ENCODE measurements at regions not wholly inside any gene's neighbourhood (a gene's known extent, or its start where the extent isn't known, plus 50 kb on each side); places are given as distances from the start of the nearest gene placed in this dataset.
"Not testable (repeated sequence)": the region's sequence is repeated elsewhere in the genome, so short reads cannot be mapped to it uniquely, and the experiment has no call there.

DNA sequence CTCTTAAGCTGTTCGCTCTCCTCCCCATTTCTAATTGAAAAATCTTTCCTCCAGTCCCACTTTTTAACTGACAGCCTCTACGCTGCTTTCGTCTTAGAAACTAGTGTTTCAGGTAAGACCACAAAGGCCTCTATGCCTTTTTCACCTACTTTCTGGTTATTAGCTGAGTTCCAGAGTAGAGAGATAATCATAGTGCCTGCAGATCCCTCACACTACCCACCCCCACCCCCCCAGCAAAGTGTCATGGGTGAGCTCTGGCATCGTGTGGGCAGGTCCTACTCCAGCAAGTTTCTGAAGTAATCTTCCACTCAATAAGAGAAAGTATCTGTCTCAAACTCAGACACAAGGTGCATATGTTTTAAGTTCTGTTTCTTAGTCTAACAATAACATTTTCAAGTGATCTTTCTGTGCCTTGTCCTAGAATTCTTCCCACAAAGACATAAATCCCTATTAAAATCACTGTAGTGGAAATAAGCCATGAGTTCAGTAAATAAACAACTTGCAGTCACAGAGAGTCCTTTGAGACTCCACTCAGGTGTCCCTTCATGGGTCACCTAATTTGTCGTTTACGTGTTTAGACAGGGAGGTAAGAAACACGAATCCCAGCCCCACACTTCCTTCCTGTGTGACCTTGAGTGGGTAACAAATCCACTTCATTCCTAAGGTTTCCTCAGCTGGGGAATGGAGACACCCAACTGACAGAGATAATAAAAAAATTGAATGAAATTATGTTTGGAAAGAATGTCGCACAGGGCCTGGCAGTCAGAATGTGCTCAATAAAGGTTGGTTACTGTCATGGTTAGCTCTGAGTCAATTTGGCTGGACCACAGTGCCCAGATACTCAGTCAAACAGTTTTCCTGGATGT, 228.9 kb upstream of the CAND1 start:
- no peak for DNase-seq (ENCODE audit: low read depth)

DNA sequence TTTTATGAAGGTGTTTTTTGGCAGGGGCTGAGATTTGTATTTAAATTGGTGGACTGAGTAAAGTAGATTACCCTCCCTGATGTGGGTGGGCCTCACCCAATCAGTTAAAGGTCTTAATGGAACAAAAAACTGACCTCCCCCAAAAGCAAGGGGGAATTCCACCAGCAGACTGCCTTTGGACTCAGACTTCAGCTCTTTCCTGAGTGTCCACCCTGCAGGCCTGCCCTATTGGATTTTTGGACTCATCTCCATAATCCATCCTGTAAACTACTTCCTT, 228.4 kb upstream of the CAND1 start:
- DNase-seq (ENCODE audit: low read depth): no peak

DNA sequence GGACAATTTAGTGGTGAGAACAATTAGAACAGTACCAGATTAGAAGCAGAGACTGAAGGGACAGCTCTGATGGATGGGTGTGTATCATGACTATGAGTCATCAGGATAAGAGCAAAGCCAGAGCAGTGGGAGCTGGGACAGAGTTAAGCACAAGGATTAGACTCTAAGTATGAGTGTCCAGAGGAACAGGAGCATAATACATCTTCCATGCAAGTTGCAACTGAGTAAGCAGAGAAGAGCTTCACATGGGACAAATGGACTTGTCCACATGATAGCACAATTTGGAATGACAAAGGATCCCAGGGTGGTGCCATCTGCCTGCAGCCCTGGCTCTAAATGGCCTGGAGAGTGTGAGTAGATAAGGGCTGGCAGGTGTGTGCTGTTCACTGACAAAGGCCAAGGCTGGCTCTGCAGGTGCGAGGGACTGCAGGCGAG, 226.4 kb upstream of the CAND1 start:
- no peak for DNase-seq (ENCODE audit: low read depth)

DNA sequence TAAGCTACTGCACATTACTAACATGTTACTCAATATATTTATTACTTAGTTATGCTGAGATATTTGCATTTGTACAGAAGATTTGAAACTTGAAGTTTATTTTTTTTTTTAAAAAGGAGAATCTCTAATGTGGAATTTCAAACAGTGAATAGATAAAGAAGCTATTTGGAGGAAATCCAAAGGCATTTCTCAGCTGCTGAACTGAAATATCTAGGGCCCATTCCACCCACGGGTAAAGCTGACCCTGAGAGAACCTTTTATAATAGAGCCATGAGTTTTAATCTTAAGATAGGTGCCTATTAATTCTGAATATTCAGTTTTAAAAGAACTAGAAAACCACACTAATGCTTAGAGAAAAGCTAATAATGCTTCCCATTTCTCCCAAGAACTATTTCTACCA, 225.4 kb upstream of the CAND1 start:
- no peak for DNase-seq (ENCODE audit: low read depth)

DNA sequence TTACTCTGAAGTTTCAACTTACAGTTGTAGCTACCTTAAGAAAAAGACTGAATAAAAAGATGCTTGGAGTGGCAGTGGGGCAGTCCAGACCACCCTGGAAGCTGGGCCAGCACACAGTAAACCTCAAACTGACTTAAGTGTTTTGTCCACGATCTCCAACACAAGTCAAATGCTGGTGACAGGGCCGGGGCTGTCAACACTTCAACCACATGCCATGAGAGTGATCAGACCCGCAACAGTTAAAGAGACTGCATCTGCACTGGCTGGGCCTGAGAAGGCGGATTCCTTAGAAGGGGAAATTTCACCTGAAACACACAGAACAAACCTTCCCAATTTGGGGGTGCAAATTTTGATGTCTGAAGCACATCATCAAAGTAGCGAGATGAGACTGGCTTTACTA, 223.5 kb upstream of the CAND1 start:
- no peak for DNase-seq (ENCODE audit: low read depth)

DNA sequence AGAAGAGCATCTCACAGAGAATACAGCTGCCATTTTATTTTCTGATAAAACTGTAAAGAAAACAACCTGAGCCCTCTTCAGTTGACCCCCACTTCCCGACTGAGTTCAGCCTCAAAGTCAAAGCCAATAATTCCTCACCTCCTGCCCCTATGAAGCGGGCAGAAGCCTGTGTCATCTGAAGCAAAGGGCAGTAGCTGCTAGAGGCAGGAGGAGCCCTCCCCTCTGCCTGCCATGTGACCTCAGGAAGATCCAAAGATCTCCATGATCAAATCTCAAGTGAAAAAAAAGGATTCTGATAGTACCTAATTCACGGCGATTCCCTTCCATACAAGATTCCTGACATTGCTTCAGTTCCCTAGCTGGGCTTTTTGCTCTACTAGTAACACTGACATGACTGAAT, 223.1 kb upstream of the CAND1 start:
- DNase-seq (ENCODE audit: low read depth): no peak

DNA sequence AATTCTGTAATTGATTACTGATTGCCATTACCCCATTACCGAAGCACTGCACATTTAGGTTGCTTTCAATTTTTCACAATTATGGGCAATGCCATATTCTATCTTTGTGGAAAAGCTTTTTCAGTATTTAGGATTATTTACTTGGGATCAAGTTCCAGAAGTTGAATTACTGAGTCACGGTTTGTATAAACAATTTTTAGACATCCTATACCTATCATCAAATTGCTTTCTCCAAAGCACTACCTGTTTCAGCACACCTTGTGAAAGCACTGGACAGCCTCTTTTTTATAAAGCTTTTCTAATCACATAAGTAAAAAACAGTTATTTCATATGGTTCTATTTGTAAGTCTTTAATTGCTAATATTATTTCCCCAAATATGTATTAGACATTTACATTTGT, 221.5 kb upstream of the CAND1 start:
- no peak for DNase-seq (ENCODE audit: low read depth)

DNA sequence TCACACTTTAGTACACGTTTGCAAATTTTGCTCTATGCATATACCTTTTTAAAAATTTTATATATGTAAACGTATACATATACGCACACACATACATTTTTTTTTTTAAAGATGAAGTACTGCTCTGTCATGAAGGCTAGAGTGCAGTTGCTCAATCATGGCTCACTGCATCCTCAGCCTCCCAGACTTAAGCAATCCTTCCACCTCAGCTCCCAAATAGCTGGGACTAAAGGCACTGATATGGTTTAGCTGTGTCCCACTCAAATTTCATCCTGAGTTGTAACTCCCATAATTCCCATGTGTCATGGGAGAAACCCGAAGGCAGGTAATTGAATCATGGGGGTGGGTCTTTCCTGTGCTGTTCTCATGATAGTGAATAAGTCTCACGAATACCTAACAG, 220.8 kb upstream of the CAND1 start:
- no peak for DNase-seq (ENCODE audit: low read depth)

DNA sequence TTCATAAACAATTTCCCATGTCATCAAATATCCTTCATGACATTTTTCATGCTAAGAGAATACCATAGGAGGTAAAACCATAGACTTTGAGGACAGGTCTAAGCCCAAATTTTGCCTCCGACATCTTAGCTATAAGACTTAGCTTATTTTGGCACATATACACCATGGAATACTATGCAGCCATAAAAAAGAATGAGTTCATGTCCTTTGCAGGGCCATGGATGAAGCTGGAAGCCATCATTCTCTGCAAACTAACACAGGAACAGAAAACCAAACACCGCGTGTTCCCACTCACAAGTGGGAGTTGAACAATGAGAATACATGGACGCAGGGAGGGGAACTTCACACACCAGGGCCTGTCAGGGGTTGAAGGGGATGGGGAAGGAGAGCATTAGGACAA, 220.0 kb upstream of the CAND1 start:
- DNase-seq (ENCODE audit: low read depth): not testable (repeated sequence)

DNA sequence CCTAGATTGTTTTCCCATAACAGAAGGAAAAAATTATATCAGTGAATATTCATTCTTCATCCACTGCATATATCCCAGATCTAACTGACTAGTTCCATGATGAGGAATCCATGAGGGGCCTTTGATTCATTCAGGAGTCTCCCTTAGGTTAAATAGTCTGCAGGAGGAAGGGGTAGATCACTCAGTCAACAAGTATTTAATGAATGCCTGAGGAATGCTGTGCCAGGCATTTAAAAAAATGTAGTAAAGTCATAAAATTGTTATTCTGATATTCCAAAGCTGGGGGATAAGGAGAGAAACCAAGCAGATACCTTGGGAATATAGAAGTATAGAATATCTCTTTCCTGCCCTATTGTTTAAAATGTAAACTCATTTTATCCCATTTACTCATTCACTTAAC, 216.2 kb upstream of the CAND1 start:
- DNase-seq (ENCODE audit: low read depth): no peak

DNA sequence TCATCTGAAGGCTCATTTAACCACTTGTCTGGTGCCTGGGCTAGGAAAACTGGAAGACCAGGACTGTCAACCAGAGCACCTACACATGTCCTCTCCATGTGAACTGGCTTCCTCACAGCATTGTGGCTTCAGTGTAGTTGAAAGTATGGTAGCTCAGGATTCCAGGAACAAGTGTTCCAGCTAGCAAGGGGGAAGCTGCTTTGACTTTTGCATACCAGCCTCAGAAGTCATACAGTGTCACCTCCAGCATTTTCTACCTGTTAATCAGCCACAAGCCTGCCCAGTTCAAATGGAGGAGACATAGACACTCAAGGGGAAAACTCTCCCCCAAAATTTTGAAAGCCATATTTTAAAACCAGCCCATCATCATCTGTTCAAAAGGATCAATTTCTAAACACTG, 212.8 kb upstream of the CAND1 start:
- no peak for DNase-seq (ENCODE audit: low read depth)

DNA sequence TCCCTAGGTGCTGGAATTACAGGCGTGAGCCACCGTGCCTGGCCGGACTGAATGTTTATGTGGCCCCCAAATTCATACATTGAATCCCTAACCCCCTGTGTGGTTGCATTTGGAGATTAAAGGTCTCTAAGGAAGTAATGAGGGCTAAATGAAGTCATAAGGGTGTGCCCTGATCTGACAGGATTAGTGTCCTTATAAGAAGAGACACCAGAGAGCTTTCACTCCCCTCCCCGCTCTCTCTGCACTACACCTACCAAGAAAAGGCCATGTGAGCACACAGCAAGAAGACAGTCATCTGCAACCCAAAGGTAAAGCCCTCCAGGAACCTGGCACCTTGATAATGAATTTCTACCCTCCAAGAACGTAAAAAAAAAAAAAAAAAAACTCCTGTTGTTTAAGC, 212.1 kb upstream of the CAND1 start:
- DNase-seq (ENCODE audit: low read depth): no peak

DNA sequence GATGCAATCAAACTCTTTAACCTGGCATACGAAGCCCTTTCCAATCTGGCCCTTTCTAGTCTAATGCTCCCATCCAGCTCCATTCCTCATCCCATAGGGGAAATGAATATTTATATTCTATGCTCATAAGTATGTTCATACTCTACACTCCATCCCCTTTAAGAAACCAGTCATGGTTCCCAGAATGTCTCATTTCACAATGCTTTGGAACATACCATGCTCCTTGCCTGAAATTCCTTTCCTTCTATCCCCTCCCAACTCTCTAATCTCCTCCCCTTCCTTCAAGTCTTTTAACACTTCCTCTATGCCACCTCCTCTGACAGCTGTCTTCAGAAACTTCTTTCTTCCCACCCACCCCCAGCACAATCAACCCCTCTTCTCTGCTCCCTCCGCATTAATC, 207.0 kb upstream of the CAND1 start:
- no peak for DNase-seq (ENCODE audit: low read depth)

DNA sequence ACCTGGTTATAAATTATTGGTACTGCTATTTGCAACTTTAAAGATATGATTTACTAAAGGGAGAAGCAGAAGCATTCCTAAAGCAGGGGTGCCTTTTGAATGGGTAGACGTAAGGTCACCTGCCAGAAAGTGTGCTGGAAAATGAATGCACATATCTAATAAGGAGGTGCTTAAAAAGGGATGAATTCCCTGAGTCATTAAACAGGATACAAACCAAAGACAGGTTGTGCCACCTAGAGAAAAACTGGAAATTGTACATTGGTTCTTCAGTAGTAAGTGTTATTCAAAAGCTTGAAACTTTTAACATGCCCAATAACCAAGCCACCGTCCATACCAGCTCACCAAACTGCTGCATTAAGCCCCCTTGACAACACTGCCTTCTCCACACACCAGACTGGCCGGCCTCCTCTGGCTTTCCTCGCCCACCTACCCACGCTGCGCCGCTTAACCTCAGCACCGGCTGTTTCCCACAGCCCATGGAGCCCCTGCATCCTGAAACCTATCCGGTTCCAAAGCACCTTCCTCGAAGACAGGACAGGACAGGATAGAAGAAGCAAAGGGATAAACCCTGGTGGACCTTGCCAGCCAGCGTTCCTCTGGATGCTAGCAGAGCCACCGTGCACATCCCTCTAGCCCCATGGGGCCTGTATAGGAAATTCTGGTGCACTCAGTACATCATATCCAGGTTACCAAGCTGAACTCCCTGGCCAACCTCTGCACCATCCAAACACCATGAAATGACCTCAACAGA, 201.5 kb upstream of the CAND1 start:
- no peak for DNase-seq (ENCODE audit: low read depth)

DNA sequence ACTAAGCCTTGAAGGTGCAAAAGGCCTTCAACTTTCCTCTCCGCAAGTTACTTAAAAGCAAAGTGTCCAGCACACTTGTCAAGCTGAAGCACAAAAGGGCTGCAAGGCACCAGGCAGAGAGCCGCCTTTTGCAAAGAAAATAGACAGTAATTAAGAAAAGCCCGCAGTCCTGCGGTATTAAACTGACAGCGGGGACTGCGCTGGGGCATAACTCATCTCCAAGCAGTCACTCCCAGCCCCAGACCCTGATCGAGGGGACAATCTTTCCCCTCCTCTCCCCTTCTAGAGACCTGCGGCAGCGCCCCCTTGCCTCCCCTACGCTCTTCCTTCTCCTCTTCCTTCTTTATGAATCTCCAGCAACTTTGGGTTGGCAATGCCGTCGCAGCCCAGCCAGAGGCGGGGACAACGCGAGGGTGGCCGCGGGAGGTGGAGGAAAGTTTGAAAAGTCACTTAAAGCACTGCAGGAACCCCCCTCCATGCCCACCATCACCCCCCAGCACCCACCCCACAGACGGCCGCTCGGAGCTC, 200.9 kb upstream of the CAND1 start:
- no peak for DNase-seq (ENCODE audit: low read depth)

DNA sequence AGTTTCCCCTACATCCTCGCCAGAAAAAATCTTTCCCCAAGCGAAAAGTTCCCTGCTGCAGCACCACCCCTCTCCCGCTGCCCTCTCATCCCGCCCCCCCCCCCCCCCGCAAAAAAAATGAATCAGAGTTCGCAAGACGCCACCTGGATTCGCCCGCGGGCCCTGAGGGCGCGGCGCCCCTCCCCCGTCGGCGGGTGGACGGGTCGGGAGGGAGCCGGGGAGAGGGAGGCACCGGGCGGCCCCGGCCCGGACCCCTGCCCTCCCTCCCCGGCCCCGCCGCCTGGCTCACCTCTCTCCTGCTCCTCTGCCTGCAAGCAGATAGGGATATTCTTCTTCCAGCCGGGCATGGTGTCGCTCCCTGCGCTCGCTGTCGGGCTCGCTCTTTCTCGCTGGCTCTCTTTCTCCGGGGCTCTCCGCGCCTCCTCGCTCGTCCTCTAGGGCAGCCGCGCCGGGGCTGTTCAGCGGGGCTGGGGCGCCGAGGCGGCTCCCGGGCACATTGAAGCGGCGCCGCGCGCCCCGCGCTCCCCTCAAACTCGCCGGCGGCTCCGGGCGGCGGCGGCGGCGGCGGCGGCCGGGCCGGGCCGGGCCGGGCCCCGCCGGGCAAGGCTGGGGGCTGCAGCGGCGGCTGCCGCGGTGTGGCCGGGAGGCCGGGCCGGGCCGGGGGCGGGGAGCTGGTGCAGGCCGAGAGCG, 200.3 kb upstream of the CAND1 start:
- no peak for DNase-seq (ENCODE audit: low read depth)

DNA sequence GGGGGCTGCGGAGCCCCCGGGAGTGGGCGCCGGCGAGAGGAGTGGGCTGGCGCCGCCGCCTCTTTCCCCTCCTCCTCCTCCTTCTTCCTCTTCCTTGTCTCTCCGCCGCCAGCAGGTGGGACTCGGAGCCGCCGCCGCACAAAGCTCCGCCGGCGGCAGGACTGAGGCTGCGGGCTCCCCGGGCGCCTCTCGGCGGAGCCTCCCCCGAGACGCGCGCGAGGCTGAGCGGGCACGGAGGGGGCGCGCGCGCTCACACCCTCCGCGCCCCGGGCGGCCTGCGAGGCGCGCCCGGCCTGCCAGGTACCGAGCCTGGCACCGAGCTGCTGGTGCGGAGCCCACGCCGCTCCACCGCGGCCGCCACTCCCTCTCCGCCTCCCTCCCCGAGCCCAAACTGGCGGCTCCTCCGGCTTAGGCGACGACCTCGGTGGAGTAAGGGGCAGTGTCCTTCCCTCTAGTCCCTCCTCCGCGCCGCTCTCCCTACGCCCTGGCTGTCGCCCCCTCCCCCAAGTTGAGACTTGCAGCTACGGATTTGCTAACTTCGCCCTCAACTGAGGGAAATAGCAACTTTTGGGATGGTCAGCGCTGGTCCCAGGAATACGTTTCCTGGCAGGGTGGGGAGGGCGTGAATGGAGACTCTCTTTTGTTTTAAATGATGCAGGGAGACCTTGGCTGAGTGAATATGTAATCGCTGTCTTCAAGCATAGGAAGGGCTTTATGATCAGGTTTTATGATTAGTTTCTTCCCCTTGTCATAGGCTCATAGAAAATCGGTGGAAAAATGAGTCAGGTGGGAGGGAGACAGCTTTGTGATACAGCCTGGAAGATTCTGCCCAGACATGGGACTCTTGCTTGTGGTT, 199.5 kb upstream of the CAND1 start:
- no peak for DNase-seq (ENCODE audit: low read depth)

DNA sequence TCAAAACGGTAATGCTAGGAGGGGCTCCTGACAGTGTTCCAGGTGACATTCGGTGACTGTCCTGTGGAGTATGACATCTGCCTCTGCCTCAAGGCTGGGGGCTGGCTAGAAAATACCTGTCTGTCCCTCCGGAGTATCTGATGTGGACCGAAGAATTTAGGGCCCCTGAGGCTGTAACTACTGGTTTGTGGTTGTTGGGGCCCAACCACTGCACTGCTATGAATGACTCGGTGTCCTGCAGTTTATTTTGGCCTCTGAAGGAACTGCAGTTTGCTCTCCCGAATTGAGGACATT, 198.9 kb upstream of the CAND1 start:
- DNase-seq (ENCODE audit: low read depth): no peak

DNA sequence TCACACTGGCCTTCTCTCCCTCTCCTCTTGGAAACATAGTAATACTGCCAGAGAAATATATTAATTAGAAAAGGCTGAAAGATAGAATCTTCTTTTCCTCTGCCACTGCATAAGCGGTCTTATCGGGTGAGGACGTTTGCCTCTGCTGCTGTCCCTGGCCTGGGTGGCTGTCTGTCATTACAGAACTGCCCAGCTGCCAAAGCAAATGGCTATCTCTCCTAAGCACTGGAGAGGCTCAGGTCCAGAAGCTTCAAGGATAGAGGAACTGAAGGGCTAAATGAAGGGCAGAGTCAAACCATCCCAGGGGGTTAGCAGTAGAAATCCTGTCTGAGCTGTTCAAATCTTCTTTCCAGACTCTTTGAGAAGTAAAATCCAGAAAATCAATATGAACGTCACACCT, 198.6 kb upstream of the CAND1 start:
- no peak for DNase-seq (ENCODE audit: low read depth)

DNA sequence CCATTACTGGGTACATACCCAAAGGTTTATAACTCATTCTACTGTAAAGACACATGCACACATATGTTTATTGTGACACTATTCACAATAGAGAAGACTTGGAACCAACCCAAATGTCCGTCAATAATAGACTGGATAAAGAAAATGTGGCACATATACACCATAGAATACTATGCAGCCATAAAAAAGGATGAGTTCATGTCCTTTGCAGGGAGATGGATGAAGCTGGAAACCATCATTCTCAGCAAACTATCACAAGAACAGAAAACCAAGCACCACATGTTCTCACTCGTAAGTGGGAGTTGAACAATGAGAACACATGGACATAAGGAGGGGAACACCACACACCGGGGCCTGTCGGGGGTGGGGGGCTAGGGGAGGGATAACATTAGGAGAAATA, 196.9 kb upstream of the CAND1 start:
- not testable (repeated sequence) for DNase-seq (ENCODE audit: low read depth)

DNA sequence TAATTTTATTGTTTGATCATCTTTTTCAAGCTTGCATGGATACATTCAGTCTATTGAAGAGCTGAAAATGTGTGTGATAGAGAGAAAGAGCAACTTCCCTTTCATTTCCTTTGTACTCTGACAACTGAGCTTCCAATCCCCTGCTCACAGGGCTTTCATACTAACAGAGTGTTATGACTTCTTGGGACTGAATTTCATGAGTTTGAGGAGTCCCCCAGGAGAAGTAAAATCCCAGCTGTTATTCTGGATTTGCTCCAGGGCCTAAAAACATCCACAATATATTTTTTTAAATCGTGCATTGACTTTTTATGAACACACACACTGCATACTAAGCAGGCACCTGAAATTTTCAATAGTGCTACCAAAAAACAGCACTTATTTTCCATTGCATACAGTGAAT, 195.8 kb upstream of the CAND1 start:
- no peak for DNase-seq (ENCODE audit: low read depth)

DNA sequence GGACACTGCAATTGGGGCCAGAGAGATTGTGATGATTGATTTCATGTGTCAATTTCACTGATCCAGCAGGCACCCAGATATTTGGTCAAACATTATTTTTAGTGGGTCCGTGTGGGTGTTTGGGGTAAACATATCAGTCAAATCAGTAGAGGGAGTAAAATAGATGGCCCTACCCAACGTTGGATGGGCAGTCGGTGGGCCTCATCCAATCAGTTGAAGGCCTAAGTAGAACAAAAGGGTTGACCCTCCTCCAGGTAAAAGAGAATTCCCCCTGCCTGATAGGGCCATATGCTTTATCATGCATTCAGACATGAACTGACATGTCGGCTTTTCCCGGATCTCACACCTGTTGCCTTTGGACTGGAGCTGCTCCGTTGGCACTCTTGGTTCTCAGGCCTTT, 195.1 kb upstream of the CAND1 start:
- DNase-seq (ENCODE audit: low read depth): no peak
